ENCODE measurements at regions not wholly inside any gene's neighbourhood (a gene's known extent, or its start where the extent isn't known, plus 50 kb on each side); places are given as distances from the start of the nearest gene placed in this dataset.
"Not testable (repeated sequence)": the region's sequence is repeated elsewhere in the genome, so short reads cannot be mapped to it uniquely, and the experiment has no call there.

- no peak for DNase-seq
These were observed 57.2 kb downstream of the BMP15 start for GRCh38 chrX:50967736-50968135.

GRCh38 chrX:50968871-50969635, 58.5 kb downstream of the BMP15 start:
- DNase-seq: not testable (repeated sequence)

- no peak for DNase-seq
These were observed 60.9 kb downstream of the BMP15 start for GRCh38 chrX:50971395-50971794.

GRCh38 chrX:50973199-50973598, 62.7 kb downstream of the BMP15 start:
- DNase-seq: no peak

- DNase-seq: no peak
These were observed 68.6 kb downstream of the BMP15 start for GRCh38 chrX:50978920-50979682.

GRCh38 chrX:50980251-50980650, 69.7 kb downstream of the BMP15 start:
- no peak for DNase-seq

- no peak for DNase-seq
These were observed 78.1 kb downstream of the BMP15 start for GRCh38 chrX:50988649-50989048.

GRCh38 chrX:50996930-50997329, 86.4 kb downstream of the BMP15 start:
- no peak for DNase-seq

GRCh38 chrX:51000384-51000783, 89.8 kb downstream of the BMP15 start:
- not testable (repeated sequence) for DNase-seq

- DNase-seq: not testable (repeated sequence)
These were observed 91.4 kb downstream of the BMP15 start for GRCh38 chrX:51001733-51002632.

GRCh38 chrX:51006064-51006463, 95.5 kb downstream of the BMP15 start:
- DNase-seq: no peak

GRCh38 chrX:51024106-51024696, 113.7 kb downstream of the BMP15 start:
- no peak for DNase-seq

- DNase-seq: no peak
These were observed 116.3 kb downstream of the BMP15 start for GRCh38 chrX:51026862-51027261.

GRCh38 chrX:51035746-51036145, 125.2 kb downstream of the BMP15 start:
- DNase-seq: no peak

- no peak for DNase-seq
These were observed 137.4 kb downstream of the BMP15 start for GRCh38 chrX:51047950-51048349.

- DNase-seq: no peak
These were observed 143.2 kb downstream of the BMP15 start for GRCh38 chrX:51053741-51054140.

GRCh38 chrX:51098046-51098445, 187.5 kb downstream of the BMP15 start:
- DNase-seq: no peak

- not testable (repeated sequence) for DNase-seq
These were observed 208.8 kb downstream of the BMP15 start for GRCh38 chrX:51119058-51119926.

GRCh38 chrX:51125743-51126142, 206.9 kb upstream of the NUDT10 start:
- not testable (repeated sequence) for DNase-seq

- peak; percentile 17 for DNase-seq
These were observed 187.7 kb upstream of the NUDT10 start for GRCh38 chrX:51144828-51145442.

GRCh38 chrX:51148848-51149247, 183.8 kb upstream of the NUDT10 start:
- DNase-seq: no peak
